Peyer's patch (tissue), 4 donors: ENCODE measurements at regions not wholly inside any gene's neighbourhood (a gene's known extent, or its start where the extent isn't known, plus 50 kb on each side); places are given as distances from the start of the nearest gene placed in this dataset.
"Not testable (repeated sequence)": the region's sequence is repeated elsewhere in the genome, so short reads cannot be mapped to it uniquely, and the experiment has no call there.

ENCODE experiments used
- DNase-seq, 3 donors: peaks; one replicate each; pipeline ENCODE4 v3.0.0-alpha.2; 2017 to 2019
- H3K27ac ChIP-seq, 4 donors: fragments of 200-600 bp; sonication (generic); one replicate each; pipeline ENCODE4 v1.5.1; 2016 to 2019
- H3K27me3 ChIP-seq, 2 donors: fragments of 200-600 bp; sonication (generic); one replicate each; pipeline ENCODE4 v1.5.1; 2019
- H3K36me3 ChIP-seq, 3 donors: fragments of 200-600 bp; sonication (generic); one replicate each; pipeline ENCODE4 v1.5.1; 2016 to 2019
- H3K4me1 ChIP-seq, 4 donors: fragments of 200-600 bp; sonication (generic); one replicate each; pipeline ENCODE4 v1.5.1; 2016 to 2019
- H3K4me3 ChIP-seq, 4 donors: fragments of 200-600 bp; sonication (generic); 1 replicate in 3 of 4; 2 replicates in 1 of 4; pipeline ENCODE4 v1.5.1; 2016 to 2019; ENCODE audit warnings: mild to moderate bottlenecking in 1 of 4
- H3K9me3 ChIP-seq, 4 donors: fragments of 200-600 bp; sonication (generic); one replicate each; pipeline ENCODE4 v1.5.1; 2016 to 2019; ENCODE audit warnings: mild to moderate bottlenecking in 1 of 4
- POLR2A ChIP-seq, 2 donors: fragments of 450-650 bp; IDR thresholded peaks; one replicate each; pipeline ENCODE4 v1.5.1; 2017; ENCODE audit warnings: antibody characterized with exemption in 2 of 2, mild to moderate bottlenecking in 2 of 2, moderate library complexity in 2 of 2
- TF ChIP-seq, protein P1 (sequence below), 6 experiments: fragments of 450-650 bp in 4 of 6; fragments of 200-600 bp in 2 of 6; sonication (generic) in 1 of 6; IDR thresholded peaks; one replicate each; pipeline ENCODE4 v1.5.1; 2017 to 2019; ENCODE audit warnings: antibody characterized with exemption in 6 of 6, mild to moderate bottlenecking in 3 of 6, moderate library complexity in 1 of 6

DNA sequence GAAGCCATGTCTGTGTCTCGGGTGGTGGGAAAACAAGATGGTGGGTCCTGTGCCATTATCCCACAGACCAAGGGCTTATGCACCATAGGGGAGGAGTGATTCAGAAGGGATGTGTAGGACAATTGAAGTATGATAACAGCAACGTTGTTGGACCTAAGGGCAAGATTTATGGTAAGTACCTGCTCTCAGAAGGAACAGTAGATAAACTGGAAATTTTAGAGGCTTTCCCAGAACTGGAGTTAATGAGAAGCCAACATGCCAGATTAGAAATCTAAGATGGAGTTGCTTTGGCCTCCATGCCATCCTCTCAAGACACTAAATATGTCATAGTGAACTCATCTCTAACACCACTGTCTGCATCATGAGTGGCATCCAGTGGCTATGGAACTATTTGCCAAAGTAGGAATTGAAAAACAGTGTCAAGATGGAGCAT, 84.7 kb upstream of the MYLIP start:
- DNase-seq: no peak
- H3K9me3 ChIP-seq: no peaks in the 10 kb centered on the region
- TF ChIP-seq POLR2A (IDR thresholded peaks at IDR 0.05): no peak
- TF ChIP-seq, protein P1, sequence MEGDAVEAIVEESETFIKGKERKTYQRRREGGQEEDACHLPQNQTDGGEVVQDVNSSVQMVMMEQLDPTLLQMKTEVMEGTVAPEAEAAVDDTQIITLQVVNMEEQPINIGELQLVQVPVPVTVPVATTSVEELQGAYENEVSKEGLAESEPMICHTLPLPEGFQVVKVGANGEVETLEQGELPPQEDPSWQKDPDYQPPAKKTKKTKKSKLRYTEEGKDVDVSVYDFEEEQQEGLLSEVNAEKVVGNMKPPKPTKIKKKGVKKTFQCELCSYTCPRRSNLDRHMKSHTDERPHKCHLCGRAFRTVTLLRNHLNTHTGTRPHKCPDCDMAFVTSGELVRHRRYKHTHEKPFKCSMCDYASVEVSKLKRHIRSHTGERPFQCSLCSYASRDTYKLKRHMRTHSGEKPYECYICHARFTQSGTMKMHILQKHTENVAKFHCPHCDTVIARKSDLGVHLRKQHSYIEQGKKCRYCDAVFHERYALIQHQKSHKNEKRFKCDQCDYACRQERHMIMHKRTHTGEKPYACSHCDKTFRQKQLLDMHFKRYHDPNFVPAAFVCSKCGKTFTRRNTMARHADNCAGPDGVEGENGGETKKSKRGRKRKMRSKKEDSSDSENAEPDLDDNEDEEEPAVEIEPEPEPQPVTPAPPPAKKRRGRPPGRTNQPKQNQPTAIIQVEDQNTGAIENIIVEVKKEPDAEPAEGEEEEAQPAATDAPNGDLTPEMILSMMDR (IDR thresholded peaks at IDR 0.05): no peak
- H3K4me3 ChIP-seq: no peak overlapping the region
- H3K27ac ChIP-seq: no peak overlapping the region
- no peaks in the 10 kb centered on the region for H3K27me3 ChIP-seq
- no peaks in the 10 kb centered on the region for H3K4me1 ChIP-seq
- H3K36me3 ChIP-seq: no peaks in the 10 kb centered on the region

DNA sequence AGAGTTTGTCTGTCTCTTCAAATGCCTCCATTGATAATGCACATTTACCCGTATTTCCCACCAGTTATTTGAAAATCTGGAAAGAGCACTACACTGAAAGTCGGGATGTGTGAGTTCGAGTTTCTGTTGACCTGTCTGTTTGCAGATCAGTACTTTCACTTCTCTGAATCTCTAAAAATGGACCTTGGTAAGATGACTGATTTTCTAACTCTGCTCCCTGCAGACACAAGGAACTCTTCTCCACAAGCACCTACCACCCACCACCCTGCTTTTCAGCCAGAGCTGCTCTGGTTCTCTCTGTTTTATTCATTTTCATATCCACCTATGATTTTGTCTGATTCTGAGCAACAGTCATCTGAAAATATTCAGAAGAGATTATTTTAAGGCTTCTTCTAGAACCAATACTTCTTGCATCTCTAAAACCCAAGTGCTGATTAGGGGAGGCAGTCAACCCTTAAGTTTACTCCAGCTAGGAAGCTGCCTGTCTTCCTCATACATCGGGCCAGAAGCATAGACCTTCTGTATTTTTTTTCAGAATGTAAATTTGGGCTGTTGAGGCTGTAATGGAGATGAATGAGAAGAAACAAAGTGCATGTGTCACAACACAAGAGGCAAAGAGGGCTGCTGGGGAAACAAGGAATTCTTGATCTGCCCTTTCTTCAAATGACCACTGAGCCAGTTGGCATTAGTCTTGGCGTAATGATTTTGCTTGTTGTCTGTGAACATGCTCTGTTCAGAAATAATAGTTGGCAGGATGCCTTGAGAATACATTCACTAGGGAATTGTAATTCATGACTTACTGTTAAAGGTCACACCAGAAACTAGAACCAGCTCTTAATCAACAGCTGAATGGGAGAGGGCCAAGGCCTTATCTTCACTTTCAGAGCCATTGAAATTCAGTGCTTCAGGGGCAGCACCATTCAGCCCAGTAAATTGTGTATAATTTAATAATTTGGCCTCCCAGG, 85.4 kb upstream of the MYLIP start:
- Histone ChIP-seq H3K4me1 (no peaks in the 10 kb centered on the region), H3K4me3 (no peak overlapping the region), H3K27ac (no peak overlapping the region), H3K27me3 (no peaks in the 10 kb centered on the region), H3K36me3 (no peaks in the 10 kb centered on the region), H3K9me3 (no peaks in the 10 kb centered on the region)
- no peak for DNase-seq
- TF ChIP-seq, protein P1 (IDR thresholded peaks at IDR 0.05): no peak
- TF ChIP-seq POLR2A (IDR thresholded peaks at IDR 0.05): no peak

DNA sequence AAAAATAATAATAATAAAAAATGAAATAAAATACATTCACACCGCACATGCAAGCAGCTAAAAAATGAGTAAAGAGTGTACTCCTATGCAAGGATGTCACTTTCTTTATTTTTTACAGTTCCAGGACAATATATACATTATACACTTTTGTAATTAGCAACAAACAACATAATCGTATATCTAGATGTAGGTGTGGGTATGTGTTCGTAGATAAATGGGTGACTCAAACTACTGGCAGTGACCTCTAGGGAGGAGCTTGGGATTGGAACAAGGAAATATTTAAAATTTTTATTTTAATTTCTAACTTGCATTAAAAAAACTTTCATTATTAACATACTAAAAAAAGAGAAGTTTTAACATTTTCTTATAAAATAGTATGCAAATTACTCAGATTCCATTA, 86.1 kb upstream of the MYLIP start:
- TF ChIP-seq POLR2A (IDR thresholded peaks at IDR 0.05): no peak
- TF ChIP-seq, protein P1 (IDR thresholded peaks at IDR 0.05): no peak
- no peak overlapping the region for H3K4me3 ChIP-seq
- H3K27me3 ChIP-seq: no peaks in the 10 kb centered on the region
- DNase-seq: no peak
- no peaks in the 10 kb centered on the region for H3K4me1 ChIP-seq
- no peak overlapping the region for H3K27ac ChIP-seq
- H3K36me3 ChIP-seq: no peaks in the 10 kb centered on the region
- no peaks in the 10 kb centered on the region for H3K9me3 ChIP-seq

DNA sequence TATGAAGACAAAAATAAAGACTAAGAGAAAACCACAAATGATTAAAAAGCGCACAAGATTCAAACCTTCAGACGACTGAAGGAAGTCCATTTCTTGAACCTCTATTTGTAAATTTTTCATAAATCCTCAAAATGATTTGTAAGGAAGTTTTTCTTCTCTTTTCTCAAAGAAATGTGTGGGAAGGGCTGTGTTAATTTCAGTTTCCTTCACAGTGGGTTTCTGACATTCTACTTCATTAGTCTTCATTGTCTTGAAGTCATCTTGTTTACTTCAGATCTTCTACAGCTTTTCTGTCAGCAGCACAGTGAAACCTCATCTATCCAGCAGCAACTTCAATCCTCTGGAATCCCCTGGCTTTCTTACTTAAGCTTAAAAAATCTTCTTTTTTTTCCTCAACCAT, 87.6 kb upstream of the MYLIP start:
- Histone ChIP-seq H3K4me1 (no peaks in the 10 kb centered on the region), H3K9me3 (no peaks in the 10 kb centered on the region), H3K27ac (no peak overlapping the region), H3K4me3 (no peak overlapping the region), H3K36me3 (no peaks in the 10 kb centered on the region), H3K27me3 (no peaks in the 10 kb centered on the region)
- no peak for TF ChIP-seq POLR2A (IDR thresholded peaks at IDR 0.05)
- TF ChIP-seq, protein P1 (IDR thresholded peaks at IDR 0.05): no peak
- DNase-seq: no peak

DNA sequence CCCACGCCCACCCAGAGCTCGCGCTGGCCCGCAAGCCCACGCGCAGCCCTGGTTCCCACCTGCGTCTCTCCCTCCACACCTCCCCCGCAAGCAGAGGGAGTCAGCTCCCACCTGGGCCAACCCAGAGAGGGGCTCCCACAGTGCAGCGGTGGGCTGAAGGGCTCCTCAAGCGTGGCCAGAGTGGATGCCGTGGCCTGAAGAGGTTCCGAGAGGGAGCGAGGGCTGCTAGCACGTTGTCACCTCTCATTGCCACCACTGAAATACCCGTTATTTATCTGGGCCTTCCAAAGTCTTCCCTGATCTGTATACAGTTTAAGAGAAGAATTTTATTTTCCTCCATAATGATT, 88.3 kb upstream of the MYLIP start:
- no peaks in the 10 kb centered on the region for H3K27me3 ChIP-seq
- H3K4me3 ChIP-seq: no peak overlapping the region
- no peaks in the 10 kb centered on the region for H3K36me3 ChIP-seq
- no peaks in the 10 kb centered on the region for H3K9me3 ChIP-seq
- H3K4me1 ChIP-seq: no peaks in the 10 kb centered on the region
- no peak overlapping the region for H3K27ac ChIP-seq
- DNase-seq: no peak
- TF ChIP-seq POLR2A (IDR thresholded peaks at IDR 0.05): no peak
- TF ChIP-seq, protein P1 (IDR thresholded peaks at IDR 0.05): no peak

DNA sequence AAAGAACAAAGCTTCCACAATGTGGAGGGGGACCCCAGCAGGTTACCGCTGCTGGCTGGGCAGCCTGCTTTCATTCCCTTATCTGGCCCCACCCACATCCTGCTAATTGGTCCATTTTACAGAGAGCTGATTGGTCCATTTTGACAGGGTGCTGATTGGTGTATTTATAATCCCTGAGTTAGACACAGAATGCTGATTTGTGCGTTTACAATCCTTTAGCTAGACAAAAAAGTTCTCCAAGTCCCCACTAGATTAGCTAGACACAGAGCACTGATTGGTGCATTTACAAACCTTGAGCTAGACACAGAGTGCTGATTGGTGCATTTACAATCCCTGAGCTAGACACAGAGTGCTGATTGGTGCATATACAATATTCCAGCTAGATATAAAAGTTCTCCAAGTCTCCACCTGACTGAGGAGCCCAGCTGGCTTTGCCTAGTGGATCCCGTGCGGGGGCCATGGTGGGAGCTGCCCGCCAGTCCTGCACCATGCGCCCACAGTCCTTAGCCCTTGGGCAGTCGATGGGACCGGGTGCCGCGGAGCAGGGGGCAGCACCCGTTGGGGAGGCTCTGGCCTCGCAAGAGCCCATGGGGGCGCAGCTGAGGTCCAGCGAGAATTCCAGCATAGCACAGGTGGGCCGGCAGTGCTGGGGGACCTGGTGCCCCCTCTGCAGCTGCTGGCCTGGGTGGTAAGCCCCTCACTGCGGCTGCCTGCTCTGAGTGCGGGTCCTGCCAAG, 88.8 kb upstream of the MYLIP start:
- not testable (repeated sequence) for H3K36me3 ChIP-seq, H3K27me3 ChIP-seq, H3K9me3 ChIP-seq, H3K4me3 ChIP-seq, DNase-seq, H3K27ac ChIP-seq, H3K4me1 ChIP-seq
